ENCODE measurements at regions not wholly inside any gene's neighbourhood (a gene's known extent, or its start where the extent isn't known, plus 50 kb on each side); places are given as distances from the start of the nearest gene placed in this dataset.

GRCh38 chr12:14273913-14274311 is 91.6 kb upstream of the ATF7IP start:
- no peak for TF ChIP-seq POLR2AphosphoS5 (IDR thresholded peaks at IDR 0.05)
- TF ChIP-seq, protein P1, sequence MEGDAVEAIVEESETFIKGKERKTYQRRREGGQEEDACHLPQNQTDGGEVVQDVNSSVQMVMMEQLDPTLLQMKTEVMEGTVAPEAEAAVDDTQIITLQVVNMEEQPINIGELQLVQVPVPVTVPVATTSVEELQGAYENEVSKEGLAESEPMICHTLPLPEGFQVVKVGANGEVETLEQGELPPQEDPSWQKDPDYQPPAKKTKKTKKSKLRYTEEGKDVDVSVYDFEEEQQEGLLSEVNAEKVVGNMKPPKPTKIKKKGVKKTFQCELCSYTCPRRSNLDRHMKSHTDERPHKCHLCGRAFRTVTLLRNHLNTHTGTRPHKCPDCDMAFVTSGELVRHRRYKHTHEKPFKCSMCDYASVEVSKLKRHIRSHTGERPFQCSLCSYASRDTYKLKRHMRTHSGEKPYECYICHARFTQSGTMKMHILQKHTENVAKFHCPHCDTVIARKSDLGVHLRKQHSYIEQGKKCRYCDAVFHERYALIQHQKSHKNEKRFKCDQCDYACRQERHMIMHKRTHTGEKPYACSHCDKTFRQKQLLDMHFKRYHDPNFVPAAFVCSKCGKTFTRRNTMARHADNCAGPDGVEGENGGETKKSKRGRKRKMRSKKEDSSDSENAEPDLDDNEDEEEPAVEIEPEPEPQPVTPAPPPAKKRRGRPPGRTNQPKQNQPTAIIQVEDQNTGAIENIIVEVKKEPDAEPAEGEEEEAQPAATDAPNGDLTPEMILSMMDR (IDR thresholded peaks at IDR 0.05 in 8 of 11, conservative IDR thresholded peaks at IDR 0.05 in 3 of 11), result no peak
- no peak for TF ChIP-seq POLR2A (IDR thresholded peaks at IDR 0.05)

All from spleen (tissue), 7 donors.